BE2C (cell line): ENCODE measurements at regions not wholly inside any gene's neighbourhood (a gene's known extent, or its start where the extent isn't known, plus 50 kb on each side); places are given as distances from the start of the nearest gene placed in this dataset.
A peak's percentile ranks its signal among the peaks of the same experiment; 100 is the strongest.

Experiments
- DNase-seq: peaks from one replicate; pipeline ENCODE4 v3.0.0-alpha.2; 2020
- H3K27me3 ChIP-seq: fragments of 250-450 bp; sonication (Bioruptor Pico); 2 replicates; pipeline ENCODE4 v1.5.1; 2020; ENCODE audit warnings: mild to moderate bottlenecking
- H3K36me3 ChIP-seq: fragments of 250-450 bp; sonication (Bioruptor Pico); 2 replicates; pipeline ENCODE4 v1.5.1; 2020; ENCODE audit warnings: mild to moderate bottlenecking
- H3K4me1 ChIP-seq: fragments of 250-450 bp; sonication (Bioruptor Pico); 2 replicates; pipeline ENCODE4 v1.5.1; 2020
- H3K4me3 ChIP-seq: 2 replicates; pipeline ENCODE4 v1.5.1; 2011; ENCODE audit warnings: low read depth, low read length
- H3K9me3 ChIP-seq: fragments of 250-450 bp; sonication (Bioruptor Pico); 2 replicates; pipeline ENCODE4 v1.5.1; 2020
- TF ChIP-seq, protein P1 (sequence below): IDR thresholded peaks from 2 replicates; pipeline ENCODE4 v1.5.1; 2012; ENCODE audit warnings: mild to moderate bottlenecking, low read depth, low read length

DNA sequence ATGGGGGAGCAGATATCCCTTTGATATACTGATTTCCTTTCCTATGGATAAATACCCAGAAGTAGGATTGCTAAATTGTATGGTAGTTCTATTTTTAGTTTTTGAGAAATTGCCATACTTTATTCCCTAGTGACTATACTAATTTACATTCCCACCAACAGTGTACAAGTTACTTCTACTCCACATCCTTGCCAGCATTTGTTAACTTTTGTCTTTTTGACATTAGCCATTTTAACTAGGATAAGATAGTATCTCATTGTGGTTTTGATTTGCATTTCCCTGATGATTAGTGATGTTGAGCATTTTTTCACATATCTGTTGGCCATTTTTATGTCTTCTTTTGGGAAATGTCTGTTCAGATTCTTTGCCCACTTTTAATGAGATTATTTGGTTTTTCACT, 620.6 kb upstream of the CAMK1G start:
- TF ChIP-seq, protein P1, sequence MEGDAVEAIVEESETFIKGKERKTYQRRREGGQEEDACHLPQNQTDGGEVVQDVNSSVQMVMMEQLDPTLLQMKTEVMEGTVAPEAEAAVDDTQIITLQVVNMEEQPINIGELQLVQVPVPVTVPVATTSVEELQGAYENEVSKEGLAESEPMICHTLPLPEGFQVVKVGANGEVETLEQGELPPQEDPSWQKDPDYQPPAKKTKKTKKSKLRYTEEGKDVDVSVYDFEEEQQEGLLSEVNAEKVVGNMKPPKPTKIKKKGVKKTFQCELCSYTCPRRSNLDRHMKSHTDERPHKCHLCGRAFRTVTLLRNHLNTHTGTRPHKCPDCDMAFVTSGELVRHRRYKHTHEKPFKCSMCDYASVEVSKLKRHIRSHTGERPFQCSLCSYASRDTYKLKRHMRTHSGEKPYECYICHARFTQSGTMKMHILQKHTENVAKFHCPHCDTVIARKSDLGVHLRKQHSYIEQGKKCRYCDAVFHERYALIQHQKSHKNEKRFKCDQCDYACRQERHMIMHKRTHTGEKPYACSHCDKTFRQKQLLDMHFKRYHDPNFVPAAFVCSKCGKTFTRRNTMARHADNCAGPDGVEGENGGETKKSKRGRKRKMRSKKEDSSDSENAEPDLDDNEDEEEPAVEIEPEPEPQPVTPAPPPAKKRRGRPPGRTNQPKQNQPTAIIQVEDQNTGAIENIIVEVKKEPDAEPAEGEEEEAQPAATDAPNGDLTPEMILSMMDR = no peak
- Histone ChIP-seq H3K4me3 (no peak overlapping the region), H3K27me3 (no peaks in the 10 kb centered on the region), H3K9me3 (no peaks in the 10 kb centered on the region), H3K36me3 (no peaks in the 10 kb centered on the region), H3K4me1 (no peaks in the 10 kb centered on the region)
- DNase-seq = no peak

DNA sequence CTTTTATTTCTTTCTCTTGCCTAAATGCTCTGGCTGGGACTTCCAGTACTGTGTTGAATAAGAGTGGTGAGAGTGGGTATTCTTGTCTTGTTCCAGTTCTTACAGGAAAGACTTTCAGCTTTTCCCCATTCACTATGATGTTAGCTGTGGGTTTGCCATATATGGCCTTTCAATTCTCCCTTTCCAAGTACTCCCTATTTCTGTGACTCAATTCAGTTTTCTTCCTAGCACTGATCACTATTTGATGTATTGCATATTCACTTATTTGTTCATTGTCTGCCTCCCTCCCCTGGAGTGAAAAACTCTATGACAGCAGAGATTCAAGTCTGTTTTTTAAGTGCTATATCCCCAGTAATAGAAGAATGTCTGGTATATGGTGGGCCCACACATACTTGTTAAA, 618.2 kb upstream of the CAMK1G start:
- Histone ChIP-seq H3K4me1 (no peaks in the 10 kb centered on the region), H3K27me3 (no peaks in the 10 kb centered on the region), H3K36me3 (no peaks in the 10 kb centered on the region), H3K4me3 (no peak overlapping the region), H3K9me3 (no peaks in the 10 kb centered on the region)
- no peak for DNase-seq
- TF ChIP-seq, protein P1 = no peak

DNA sequence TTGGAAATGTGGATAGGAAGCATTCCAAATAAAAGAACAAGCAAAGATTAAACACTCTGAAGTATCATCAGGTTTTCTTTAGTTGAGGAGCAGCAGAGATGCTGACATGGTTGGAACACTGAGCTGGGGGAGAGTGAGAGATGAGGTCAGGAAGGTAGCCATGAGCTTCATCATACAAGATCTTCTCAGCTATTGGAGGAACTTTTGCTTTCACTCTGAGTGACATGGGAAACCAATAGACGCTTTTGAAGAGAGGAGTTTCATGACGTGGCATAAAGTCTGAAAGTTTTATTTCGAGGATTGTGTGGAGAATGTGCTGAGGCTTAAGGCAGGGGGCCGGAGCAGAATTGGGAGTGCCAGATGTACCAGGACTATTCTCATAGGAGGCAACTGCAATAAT, 616.2 kb upstream of the CAMK1G start:
- Histone ChIP-seq H3K27me3 (no peaks in the 10 kb centered on the region), H3K9me3 (no peaks in the 10 kb centered on the region), H3K4me1 (no peaks in the 10 kb centered on the region), H3K4me3 (no peak overlapping the region), H3K36me3 (no peaks in the 10 kb centered on the region)
- DNase-seq = no peak
- TF ChIP-seq, protein P1 = no peak

DNA sequence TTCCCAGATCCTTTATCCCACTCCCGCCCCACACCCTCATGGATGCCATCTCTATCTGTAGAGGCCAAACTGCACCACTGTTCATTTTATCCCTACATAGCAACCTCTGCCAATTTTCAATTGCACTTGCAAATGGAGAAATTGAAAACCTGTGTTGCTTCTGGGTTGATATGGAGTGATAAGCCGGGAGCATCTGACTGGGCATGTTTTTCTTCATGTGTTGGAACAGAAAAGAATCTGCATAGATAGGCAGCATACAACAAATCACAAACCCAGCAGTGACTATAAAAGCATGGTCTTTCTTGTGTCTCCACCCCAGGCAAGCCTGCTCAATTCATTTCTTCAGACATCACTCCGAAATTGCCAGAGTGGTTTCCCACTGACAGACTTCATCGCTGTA, 608.8 kb upstream of the CAMK1G start:
- TF ChIP-seq, protein P1 = no peak
- Histone ChIP-seq H3K9me3 (no peaks in the 10 kb centered on the region), H3K27me3 (no peaks in the 10 kb centered on the region), H3K36me3 (no peaks in the 10 kb centered on the region), H3K4me3 (no peak overlapping the region), H3K4me1 (peaks cover 15% of the 10 kb centered on the region)
- DNase-seq = peak; percentile 23

DNA sequence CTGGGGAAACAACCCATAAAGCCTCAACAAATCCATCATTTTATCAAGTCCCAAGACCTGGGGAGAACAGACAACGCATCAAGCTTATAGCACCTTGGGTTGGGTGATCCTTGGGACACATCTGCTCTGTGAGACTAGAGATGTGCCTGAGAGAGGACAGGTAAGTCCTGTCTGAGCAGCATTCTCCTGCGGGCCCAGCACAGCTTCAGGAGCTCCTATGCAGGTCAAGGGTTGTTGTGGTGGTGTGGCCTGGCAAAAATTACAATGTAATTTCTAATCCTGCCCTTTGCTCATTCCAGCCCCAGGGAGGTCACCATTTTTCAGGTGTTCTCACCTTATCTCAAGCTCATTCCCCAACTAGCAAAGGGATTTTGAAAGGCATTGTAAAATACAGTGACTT, 608.1 kb upstream of the CAMK1G start:
- Histone ChIP-seq H3K4me1 (peaks cover 15% of the 10 kb centered on the region), H3K36me3 (no peaks in the 10 kb centered on the region), H3K27me3 (no peaks in the 10 kb centered on the region), H3K4me3 (no peak overlapping the region), H3K9me3 (no peaks in the 10 kb centered on the region)
- TF ChIP-seq, protein P1 = no peak
- no peak for DNase-seq

DNA sequence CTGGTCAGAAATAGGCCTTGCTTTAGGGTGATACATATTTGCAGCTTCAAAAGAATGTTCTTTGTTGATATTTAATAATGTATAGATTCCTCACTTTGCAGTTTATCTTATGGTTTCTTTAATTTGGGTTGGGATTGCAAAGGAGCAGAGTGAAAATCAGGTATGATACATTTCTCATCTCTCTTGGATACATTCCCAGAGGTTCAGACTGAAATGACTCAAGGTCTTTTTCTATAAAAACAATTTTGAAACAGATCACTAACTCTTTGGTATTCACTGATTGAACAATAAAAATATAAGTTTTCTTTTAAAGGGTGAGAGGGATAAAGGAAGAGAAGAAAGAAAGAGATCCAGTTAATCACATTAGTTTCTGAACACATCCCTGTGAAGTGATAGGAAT, 606.5 kb upstream of the CAMK1G start:
- Histone ChIP-seq H3K36me3 (no peaks in the 10 kb centered on the region), H3K9me3 (no peaks in the 10 kb centered on the region), H3K27me3 (no peaks in the 10 kb centered on the region), H3K4me3 (no peak overlapping the region), H3K4me1 (peaks cover 15% of the 10 kb centered on the region)
- no peak for DNase-seq
- TF ChIP-seq, protein P1 = no peak
